Ishikawa (cell line): ENCODE measurements at regions not wholly inside any gene's neighbourhood (a gene's known extent, or its start where the extent isn't known, plus 50 kb on each side); places are given as distances from the start of the nearest gene placed in this dataset.

Source experiments
- CEBPB ChIP-seq: IDR thresholded peaks from 2 replicates; pipeline ENCODE4 v1.6.1; 2012
- CREB1 ChIP-seq: IDR thresholded peaks from 2 replicates; pipeline ENCODE4 v1.6.1; 2012; ENCODE audit warnings: low read depth
- EGR1 ChIP-seq: IDR thresholded peaks from 2 replicates; pipeline ENCODE4 v1.6.1; 2012
- EP300 ChIP-seq: IDR thresholded peaks from 2 replicates; pipeline ENCODE4 v1.6.1; 2012; ENCODE audit warnings: borderline replicate concordance
- FOXM1 ChIP-seq: IDR thresholded peaks from 2 replicates; pipeline ENCODE4 v1.6.1; 2012; ENCODE audit warnings: low read depth, borderline replicate concordance
- RAD21 ChIP-seq: IDR thresholded peaks from 2 replicates; pipeline ENCODE4 v1.6.1; 2012; ENCODE audit warnings: low read depth
- REST ChIP-seq: IDR thresholded peaks from 2 replicates; pipeline ENCODE4 v1.6.1; 2012; ENCODE audit warnings: low read depth, mild to moderate bottlenecking
- TAF1 ChIP-seq: IDR thresholded peaks from 2 replicates; pipeline ENCODE4 v1.6.1; 2012; ENCODE audit warnings: low read depth, mild to moderate bottlenecking
- TCF12 ChIP-seq: IDR thresholded peaks from 2 replicates; pipeline ENCODE4 v1.6.1; 2012; ENCODE audit warnings: low read depth
- YY1 ChIP-seq: IDR thresholded peaks from 2 replicates; pipeline ENCODE4 v1.6.1; 2012; ENCODE audit warnings: low read depth

GRCh38 chr13:76777096-76777495 lies 109.1 kb downstream of the KCTD12 start:
- TF ChIP-seq FOXM1, result no peak
- TF ChIP-seq EP300, result no peak
- TF ChIP-seq REST, result no peak
- no peak for TF ChIP-seq TCF12
- no peak for TF ChIP-seq CREB1
- TF ChIP-seq EGR1, result no peak
- no peak for TF ChIP-seq TAF1
- TF ChIP-seq YY1, result no peak
- TF ChIP-seq CEBPB, result no peak
- TF ChIP-seq RAD21, result no peak
